ENCODE measurements at regions not wholly inside any gene's neighbourhood (a gene's known extent, or its start where the extent isn't known, plus 50 kb on each side); places are given as distances from the start of the nearest gene placed in this dataset.

GRCh38 chrY:7543506-7543905 is 632.0 kb upstream of the AMELY start:
- no peak overlapping the region for H3K4me2 ChIP-seq (replicated peaks; ENCODE audit: low read depth, low read length, poor library complexity, severe bottlenecking)
- Mint-ChIP-seq H3K9me3 (ENCODE audit: insufficient read depth) (no peaks in the 10 kb centered on the region), H3K4me3 (no peak overlapping the region), H3K27ac (no peak overlapping the region), H3K4me1 (no peaks in the 10 kb centered on the region), H3K27me3 (peaks cover 9% of the 10 kb centered on the region)
- H3K4me1 ChIP-seq (ENCODE audit: control insufficient read depth in 2 of 2, insufficient read depth in 2 of 2, low read length in 2 of 2), result no peaks in the 10 kb centered on the region
- no peak overlapping the region for H3K4me3 ChIP-seq (ENCODE audit: control extremely low read depth in 1 of 5, extremely low read depth in 1 of 5, insufficient read depth in 1 of 5, low read depth in 2 of 5, low read length in 4 of 5)
- no peaks in the 10 kb centered on the region for H3K27me3 ChIP-seq (replicated peaks in 1 of 4; ENCODE audit: control extremely low read depth in 1 of 4, control insufficient read depth in 3 of 4, insufficient read depth in 4 of 4, low read length in 3 of 4)
- no peak overlapping the region for H3K9ac ChIP-seq (ENCODE audit: low read length)
- DNase-seq, result no peak
- TF ChIP-seq EZH2 (IDR thresholded peaks at IDR 0.05; ENCODE audit: borderline replicate concordance, insufficient read depth, low read depth, low read length, poor library complexity, severe bottlenecking), result no peak
- no peak for TF ChIP-seq CTCF (IDR thresholded peaks at IDR 0.05)
- H2AFZ ChIP-seq (ENCODE audit: insufficient read depth, low read depth, low read length, poor library complexity, severe bottlenecking), result no peak overlapping the region
- no peak overlapping the region for H3K27ac ChIP-seq (ENCODE audit: low read length in 2 of 2)
- intact Hi-C loops (cut with micrococcal nuclease), result no loop called here
- H3K79me2 ChIP-seq (ENCODE audit: control insufficient read depth, insufficient read depth, low read length), result no peaks in the 10 kb centered on the region
- CTCF ChIA-PET, result no interaction called here
- no peaks in the 10 kb centered on the region for H3K9me3 ChIP-seq (ENCODE audit: control extremely low read depth in 1 of 3, control insufficient read depth in 2 of 3, insufficient read depth in 1 of 3, low read length in 2 of 3)
- no peaks in the 10 kb centered on the region for H3K36me3 ChIP-seq (replicated peaks in 1 of 2; ENCODE audit: control extremely low read depth in 1 of 2, control insufficient read depth in 1 of 2, extremely low read depth in 1 of 2, insufficient read depth in 2 of 2, low read length in 1 of 2)
- no peak for ATAC-seq (ENCODE audit: low read depth)
- POLR2A ChIA-PET, result no interaction called here
- H4K20me1 ChIP-seq (ENCODE audit: control insufficient read depth, insufficient read depth, low read length, poor library complexity, severe bottlenecking), result no peaks in the 10 kb centered on the region

- CTCF ChIA-PET, result no interaction called here
- no peaks in the 10 kb centered on the region for H3K9me3 Mint-ChIP-seq (ENCODE audit: insufficient read depth)
- no peaks in the 10 kb centered on the region for H3K27me3 ChIP-seq (replicated peaks in 1 of 4; ENCODE audit: control extremely low read depth in 1 of 4, control insufficient read depth in 3 of 4, insufficient read depth in 4 of 4, low read length in 3 of 4)
- H3K36me3 ChIP-seq (replicated peaks in 1 of 2; ENCODE audit: control extremely low read depth in 1 of 2, control insufficient read depth in 1 of 2, extremely low read depth in 1 of 2, insufficient read depth in 2 of 2, low read length in 1 of 2), result no peaks in the 10 kb centered on the region
- TF ChIP-seq EZH2 (IDR thresholded peaks at IDR 0.05; ENCODE audit: borderline replicate concordance, insufficient read depth, low read depth, low read length, poor library complexity, severe bottlenecking) (no peak), CTCF (IDR thresholded peaks at IDR 0.05) (no peak)
- ATAC-seq (ENCODE audit: low read depth) (no peak), DNase-seq (no peak)
- WGBS (ENCODE audit: insufficient coverage), result no CpG with 5 or more reads among the region's 2 CpGs
- no peak overlapping the region for H3K9ac ChIP-seq (ENCODE audit: low read length)
- H3K27me3 Mint-ChIP-seq, result peaks cover 10% of the 10 kb centered on the region
- H4K20me1 ChIP-seq (ENCODE audit: control insufficient read depth, insufficient read depth, low read length, poor library complexity, severe bottlenecking), result no peaks in the 10 kb centered on the region
- H3K79me2 ChIP-seq (ENCODE audit: control insufficient read depth, insufficient read depth, low read length), result no peaks in the 10 kb centered on the region
- no peaks in the 10 kb centered on the region for H3K4me1 Mint-ChIP-seq
- H3K9me3 ChIP-seq (ENCODE audit: control extremely low read depth in 1 of 3, control insufficient read depth in 2 of 3, insufficient read depth in 1 of 3, low read length in 2 of 3), result no peaks in the 10 kb centered on the region
- POLR2A ChIA-PET, result no interaction called here
- H3K4me3 Mint-ChIP-seq, result no peak overlapping the region
- no peak overlapping the region for H2AFZ ChIP-seq (ENCODE audit: insufficient read depth, low read depth, low read length, poor library complexity, severe bottlenecking)
- no peak overlapping the region for H3K27ac ChIP-seq (ENCODE audit: low read length in 2 of 2)
- H3K4me2 ChIP-seq (replicated peaks; ENCODE audit: low read depth, low read length, poor library complexity, severe bottlenecking), result no peak overlapping the region
- no peak overlapping the region for H3K4me3 ChIP-seq (ENCODE audit: control extremely low read depth in 1 of 5, extremely low read depth in 1 of 5, insufficient read depth in 1 of 5, low read depth in 2 of 5, low read length in 4 of 5)
- H3K27ac Mint-ChIP-seq, result no peak overlapping the region
- no peaks in the 10 kb centered on the region for H3K4me1 ChIP-seq (ENCODE audit: control insufficient read depth in 2 of 2, insufficient read depth in 2 of 2, low read length in 2 of 2)
- intact Hi-C loops (cut with micrococcal nuclease), result no loop called here
Measured at GRCh38 chrY:7542256-7542858, 630.8 kb upstream of the AMELY start.

Measured in B cell (primary cell).